VCaP (cell line): ENCODE measurements at regions not wholly inside any gene's neighbourhood (a gene's known extent, or its start where the extent isn't known, plus 50 kb on each side); places are given as distances from the start of the nearest gene placed in this dataset.

Experiments used
- H3K27ac ChIP-seq: fragments of 450-650 bp; 2 replicates; pipeline ENCODE4 v1.5.1; 2017
- TF ChIP-seq, protein P1 (sequence below): fragments of 450-650 bp; conservative IDR thresholded peaks from 2 replicates; pipeline ENCODE4 v1.5.1; 2017; ENCODE audit warnings: mild to moderate bottlenecking, moderate library complexity

DNA sequence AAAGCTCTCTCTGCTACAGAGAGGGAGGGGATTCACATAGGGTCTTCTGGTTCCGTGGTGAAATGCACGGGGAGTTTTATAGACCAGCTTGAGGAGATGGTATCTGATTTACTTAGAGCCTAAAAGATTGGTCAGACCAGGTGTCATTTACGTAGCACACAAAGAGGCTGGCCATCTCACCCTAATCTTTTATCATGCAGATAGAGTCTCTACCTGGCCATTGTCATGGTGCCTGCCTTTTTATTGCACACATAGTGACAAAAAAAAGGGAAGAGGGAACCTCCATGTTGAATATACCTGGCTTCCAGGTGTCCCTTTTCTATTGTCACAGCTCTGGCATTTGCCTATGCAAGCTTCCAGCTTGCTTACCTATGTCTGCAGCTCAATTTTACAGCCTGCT lies 1456.1 kb downstream of the GATA3 start:
- H3K27ac ChIP-seq, result no peak overlapping the region

DNA sequence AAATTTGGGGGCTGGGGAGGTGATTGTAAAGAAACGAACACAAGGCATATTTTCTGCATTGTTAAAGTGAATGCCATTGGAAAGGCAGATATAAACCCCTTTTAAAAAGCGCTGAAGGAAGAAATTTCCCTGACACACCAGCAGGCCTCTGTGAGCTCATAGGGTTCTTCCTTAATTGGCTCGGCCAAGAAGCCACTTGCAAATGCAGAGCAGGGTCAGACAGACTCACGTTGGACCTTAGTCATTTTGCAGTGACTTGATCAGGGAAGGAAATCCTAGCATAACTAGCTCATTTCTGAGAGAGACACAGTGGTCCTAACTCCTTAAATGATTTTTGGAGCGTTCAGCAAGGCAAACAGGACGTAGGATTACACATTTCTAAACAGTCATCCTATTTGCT lies 1461.4 kb downstream of the GATA3 start:
- TF ChIP-seq, protein P1, sequence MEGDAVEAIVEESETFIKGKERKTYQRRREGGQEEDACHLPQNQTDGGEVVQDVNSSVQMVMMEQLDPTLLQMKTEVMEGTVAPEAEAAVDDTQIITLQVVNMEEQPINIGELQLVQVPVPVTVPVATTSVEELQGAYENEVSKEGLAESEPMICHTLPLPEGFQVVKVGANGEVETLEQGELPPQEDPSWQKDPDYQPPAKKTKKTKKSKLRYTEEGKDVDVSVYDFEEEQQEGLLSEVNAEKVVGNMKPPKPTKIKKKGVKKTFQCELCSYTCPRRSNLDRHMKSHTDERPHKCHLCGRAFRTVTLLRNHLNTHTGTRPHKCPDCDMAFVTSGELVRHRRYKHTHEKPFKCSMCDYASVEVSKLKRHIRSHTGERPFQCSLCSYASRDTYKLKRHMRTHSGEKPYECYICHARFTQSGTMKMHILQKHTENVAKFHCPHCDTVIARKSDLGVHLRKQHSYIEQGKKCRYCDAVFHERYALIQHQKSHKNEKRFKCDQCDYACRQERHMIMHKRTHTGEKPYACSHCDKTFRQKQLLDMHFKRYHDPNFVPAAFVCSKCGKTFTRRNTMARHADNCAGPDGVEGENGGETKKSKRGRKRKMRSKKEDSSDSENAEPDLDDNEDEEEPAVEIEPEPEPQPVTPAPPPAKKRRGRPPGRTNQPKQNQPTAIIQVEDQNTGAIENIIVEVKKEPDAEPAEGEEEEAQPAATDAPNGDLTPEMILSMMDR, result no peak
- H3K27ac ChIP-seq, result no peak overlapping the region

More for the DNA sequence above, 1456.1 kb downstream of the GATA3 start:
- TF ChIP-seq, protein P1, result no peak

DNA sequence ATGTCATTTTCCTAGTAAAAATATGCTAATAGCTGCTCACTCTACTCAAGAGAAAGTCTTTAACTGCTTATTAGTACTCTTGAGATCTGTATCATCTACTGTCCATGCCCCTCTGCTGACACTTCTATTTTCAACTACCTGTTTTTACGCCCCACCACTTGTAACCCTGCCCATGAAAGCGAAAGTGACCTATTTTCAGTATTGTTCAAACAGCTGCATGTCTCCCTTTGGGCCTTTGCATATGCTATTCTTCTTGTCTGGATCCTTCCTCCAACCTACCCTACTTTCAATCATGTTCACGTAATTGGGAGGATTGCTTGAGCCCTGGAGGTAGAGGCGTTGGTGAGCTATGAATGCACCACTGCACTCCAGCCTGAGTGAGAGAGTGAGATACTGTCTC lies 1481.3 kb downstream of the GATA3 start:
- TF ChIP-seq, protein P1, result no peak
- H3K27ac ChIP-seq, result no peak overlapping the region

DNA sequence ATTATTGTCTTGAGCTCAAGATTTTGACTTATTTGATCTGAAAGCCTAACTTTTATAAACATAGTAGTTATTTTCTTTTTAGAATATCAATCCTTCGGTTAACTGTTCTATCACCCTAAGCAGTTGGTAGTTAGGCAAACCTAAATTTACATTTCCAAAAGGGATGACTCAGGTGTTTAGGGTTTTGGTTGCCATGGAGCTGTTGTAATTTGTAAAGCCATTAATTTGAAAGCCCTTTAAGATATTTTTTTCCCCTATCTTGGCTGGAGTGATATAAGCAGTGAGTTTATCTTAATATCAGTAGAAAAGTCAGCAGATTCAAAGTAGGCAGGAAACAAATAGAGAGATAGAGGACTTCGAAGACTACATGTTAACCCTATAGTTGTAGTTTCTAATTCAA lies 1472.6 kb upstream of the CELF2 start:
- no peak overlapping the region for H3K27ac ChIP-seq
- TF ChIP-seq, protein P1, result no peak

DNA sequence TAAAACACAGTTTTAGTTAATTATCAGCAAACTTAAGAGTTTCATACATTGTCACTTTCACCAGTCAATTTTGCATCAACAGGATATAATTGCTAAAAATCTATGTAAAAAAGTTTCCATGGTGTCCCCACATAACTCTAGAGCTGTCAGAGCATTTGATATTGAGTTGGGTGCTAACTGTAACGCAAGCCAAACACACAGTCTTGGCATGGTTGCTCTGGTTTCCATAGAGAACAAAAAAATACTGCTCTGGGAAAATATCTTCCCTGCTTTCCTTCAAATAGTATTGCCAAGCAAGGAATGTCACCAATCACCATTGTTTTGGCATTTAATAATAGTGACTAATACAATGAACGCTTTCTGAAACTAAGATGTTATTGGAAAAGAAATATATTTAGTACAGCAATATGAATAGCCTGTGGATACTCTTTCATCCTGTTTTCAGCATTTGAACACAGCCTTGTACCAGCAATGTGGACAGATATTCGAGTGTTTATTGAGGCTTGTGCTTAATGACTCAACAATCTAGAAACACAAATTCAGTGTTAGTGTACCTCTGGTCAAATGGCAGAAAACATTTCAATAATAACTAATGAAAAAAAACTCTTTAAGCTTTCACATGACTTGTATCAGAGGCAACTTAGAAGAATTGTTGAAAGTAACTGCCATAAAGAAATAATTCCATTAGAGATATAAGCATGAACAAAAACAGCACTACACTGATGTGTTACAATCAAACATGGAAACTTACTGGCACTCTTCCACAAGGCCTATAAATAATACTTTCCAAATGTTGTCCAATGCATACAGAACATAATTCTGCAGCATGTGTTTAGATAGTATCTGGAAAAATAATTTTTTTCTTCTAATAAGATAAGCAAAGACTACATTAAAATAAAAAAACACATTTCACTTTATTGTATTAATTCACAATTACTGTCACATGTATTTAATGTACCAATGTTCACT lies 1469.5 kb upstream of the CELF2 start:
- no peak overlapping the region for H3K27ac ChIP-seq
- TF ChIP-seq, protein P1, result no peak

DNA sequence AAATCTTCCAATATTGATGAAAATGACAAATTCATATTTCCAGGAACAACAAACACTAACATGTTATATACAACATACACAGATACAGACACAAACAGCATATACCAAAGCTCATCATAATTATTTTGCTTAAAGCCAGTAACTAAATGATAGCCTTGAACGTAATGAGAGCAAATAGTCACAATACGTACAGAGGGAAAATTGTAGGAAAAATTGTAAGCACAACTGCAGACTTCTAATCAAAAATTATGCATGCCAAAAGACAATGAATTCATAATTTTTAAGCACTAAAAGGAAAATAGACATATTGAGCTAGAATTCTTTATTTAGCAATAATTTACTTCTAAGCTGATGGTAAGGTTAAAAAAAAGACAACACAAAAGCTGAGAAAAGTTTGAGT lies 1466.9 kb upstream of the CELF2 start:
- no peak overlapping the region for H3K27ac ChIP-seq
- TF ChIP-seq, protein P1, result no peak

DNA sequence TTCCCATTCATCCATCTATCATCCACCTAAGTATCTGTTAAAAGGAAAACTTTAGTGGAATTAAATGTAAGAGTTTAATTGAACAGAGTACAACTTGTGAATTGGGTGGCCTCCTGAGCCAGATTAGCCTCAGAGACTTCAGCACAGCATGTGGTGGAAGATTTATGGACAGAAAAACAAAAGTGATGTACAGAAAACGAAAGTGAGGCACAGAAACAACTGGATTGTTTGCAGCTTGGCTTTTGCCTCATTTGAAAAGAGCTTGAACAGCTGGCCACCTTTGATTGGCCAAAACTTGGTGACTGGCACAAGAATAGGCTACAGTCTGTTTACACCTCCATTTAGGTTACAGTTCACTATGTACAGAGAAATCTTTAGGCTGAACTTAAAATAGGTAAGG lies 1463.4 kb upstream of the CELF2 start:
- TF ChIP-seq, protein P1, result no peak
- H3K27ac ChIP-seq, result no peak overlapping the region
